ENCODE measurements at regions not wholly inside any gene's neighbourhood (a gene's known extent, or its start where the extent isn't known, plus 50 kb on each side); places are given as distances from the start of the nearest gene placed in this dataset.

- TF ChIP-seq, protein P1, sequence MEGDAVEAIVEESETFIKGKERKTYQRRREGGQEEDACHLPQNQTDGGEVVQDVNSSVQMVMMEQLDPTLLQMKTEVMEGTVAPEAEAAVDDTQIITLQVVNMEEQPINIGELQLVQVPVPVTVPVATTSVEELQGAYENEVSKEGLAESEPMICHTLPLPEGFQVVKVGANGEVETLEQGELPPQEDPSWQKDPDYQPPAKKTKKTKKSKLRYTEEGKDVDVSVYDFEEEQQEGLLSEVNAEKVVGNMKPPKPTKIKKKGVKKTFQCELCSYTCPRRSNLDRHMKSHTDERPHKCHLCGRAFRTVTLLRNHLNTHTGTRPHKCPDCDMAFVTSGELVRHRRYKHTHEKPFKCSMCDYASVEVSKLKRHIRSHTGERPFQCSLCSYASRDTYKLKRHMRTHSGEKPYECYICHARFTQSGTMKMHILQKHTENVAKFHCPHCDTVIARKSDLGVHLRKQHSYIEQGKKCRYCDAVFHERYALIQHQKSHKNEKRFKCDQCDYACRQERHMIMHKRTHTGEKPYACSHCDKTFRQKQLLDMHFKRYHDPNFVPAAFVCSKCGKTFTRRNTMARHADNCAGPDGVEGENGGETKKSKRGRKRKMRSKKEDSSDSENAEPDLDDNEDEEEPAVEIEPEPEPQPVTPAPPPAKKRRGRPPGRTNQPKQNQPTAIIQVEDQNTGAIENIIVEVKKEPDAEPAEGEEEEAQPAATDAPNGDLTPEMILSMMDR (IDR thresholded peaks at IDR 0.05; ENCODE audit: insufficient read depth, low read depth, low read length) = no peak
- TF ChIP-seq EZH2 (IDR thresholded peaks at IDR 0.05; ENCODE audit: insufficient read depth, low read length) = no peak
These were observed 964.3 kb upstream of the NUDT12 start for GRCh38 chr5:104526866-104527265.

All from astrocyte (in vitro differentiated cells and primary cell).